PC-9 (cell line): ENCODE measurements at regions not wholly inside any gene's neighbourhood (a gene's known extent, or its start where the extent isn't known, plus 50 kb on each side); places are given as distances from the start of the nearest gene placed in this dataset.
"Not testable (repeated sequence)": the region's sequence is repeated elsewhere in the genome, so short reads cannot be mapped to it uniquely, and the experiment has no call there.

Experiments used
- EZH2 ChIP-seq: fragments of 200-600 bp; sonication (generic); IDR thresholded peaks from 2 replicates; pipeline ENCODE4 v1.8.0; 2017; ENCODE audit warnings: antibody characterized with exemption, low read depth
- TF ChIP-seq, protein P1 (sequence below): fragments of 200-600 bp; sonication (generic); conservative IDR thresholded peaks from 2 replicates; pipeline ENCODE4 v1.6.1; 2017; ENCODE audit warnings: mixed run types, antibody characterized with exemption, mild to moderate bottlenecking, moderate library complexity

DNA sequence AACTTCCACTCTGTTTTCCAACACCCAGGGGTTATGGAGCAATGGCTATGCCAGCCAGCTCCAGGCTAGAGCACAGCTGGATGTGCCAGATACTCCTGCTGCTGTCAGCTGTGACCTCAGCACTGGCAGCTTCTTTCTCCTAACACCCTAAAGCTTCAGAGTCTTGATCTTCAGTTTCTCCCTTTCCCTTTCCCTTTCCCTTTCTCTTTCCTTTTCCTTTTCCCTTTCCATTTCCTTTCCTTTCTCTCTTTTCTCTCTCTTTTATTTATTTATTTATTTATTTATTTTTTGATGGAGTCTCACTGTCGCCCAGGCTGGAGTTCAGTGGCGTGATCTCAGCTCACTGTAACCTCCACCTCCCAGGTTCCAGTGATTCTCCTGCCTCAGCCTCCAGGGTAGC lies 237.0 kb downstream of the ZNF37A start:
- TF ChIP-seq, protein P1, sequence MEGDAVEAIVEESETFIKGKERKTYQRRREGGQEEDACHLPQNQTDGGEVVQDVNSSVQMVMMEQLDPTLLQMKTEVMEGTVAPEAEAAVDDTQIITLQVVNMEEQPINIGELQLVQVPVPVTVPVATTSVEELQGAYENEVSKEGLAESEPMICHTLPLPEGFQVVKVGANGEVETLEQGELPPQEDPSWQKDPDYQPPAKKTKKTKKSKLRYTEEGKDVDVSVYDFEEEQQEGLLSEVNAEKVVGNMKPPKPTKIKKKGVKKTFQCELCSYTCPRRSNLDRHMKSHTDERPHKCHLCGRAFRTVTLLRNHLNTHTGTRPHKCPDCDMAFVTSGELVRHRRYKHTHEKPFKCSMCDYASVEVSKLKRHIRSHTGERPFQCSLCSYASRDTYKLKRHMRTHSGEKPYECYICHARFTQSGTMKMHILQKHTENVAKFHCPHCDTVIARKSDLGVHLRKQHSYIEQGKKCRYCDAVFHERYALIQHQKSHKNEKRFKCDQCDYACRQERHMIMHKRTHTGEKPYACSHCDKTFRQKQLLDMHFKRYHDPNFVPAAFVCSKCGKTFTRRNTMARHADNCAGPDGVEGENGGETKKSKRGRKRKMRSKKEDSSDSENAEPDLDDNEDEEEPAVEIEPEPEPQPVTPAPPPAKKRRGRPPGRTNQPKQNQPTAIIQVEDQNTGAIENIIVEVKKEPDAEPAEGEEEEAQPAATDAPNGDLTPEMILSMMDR = not testable (repeated sequence)
- TF ChIP-seq EZH2 = not testable (repeated sequence)
